Neural cell (in vitro differentiated cells): ENCODE measurements at regions not wholly inside any gene's neighbourhood (a gene's known extent, or its start where the extent isn't known, plus 50 kb on each side); places are given as distances from the start of the nearest gene placed in this dataset.

Experiments used
- H2AFZ ChIP-seq: fragments of 200-600, 300-800 bp; sonication (generic), shearing (Covaris generic); 2 replicates; pipeline ENCODE4 v1.6.0; 2014; ENCODE audit warnings: low read depth, mild to moderate bottlenecking, antibody characterized with exemption, low read length, moderate library complexity
- H3F3A ChIP-seq: fragments of 200-600 bp; shearing (Covaris generic); 2 replicates; pipeline ENCODE4 v1.6.1; 2016; ENCODE audit warnings: mild to moderate bottlenecking, moderate library complexity, mixed read lengths, antibody characterized with exemption, low read length; ENCODE audit not compliant: insufficient read depth, poor library complexity, severe bottlenecking
- H3K27ac ChIP-seq: fragments of 200-600, 300-800 bp; sonication (generic), shearing (Covaris generic); 2 replicates; pipeline ENCODE4 v1.5.1; 2014; ENCODE audit warnings: mild to moderate bottlenecking, low read length, moderate library complexity
- H3K27me3 ChIP-seq: fragments of 300-800, 200-600 bp; sonication (generic), shearing (Covaris generic); 2 replicates; pipeline ENCODE4 v1.6.0; 2014; ENCODE audit warnings: mild to moderate bottlenecking, low read depth, low read length, moderate library complexity; ENCODE audit not compliant: insufficient read depth
- H3K36me3 ChIP-seq: fragments of 300-800, 200-600 bp; sonication (generic), shearing (Covaris generic); 2 replicates; pipeline ENCODE4 v1.5.1; 2014; ENCODE audit warnings: mild to moderate bottlenecking, antibody characterized with exemption, low read length, moderate library complexity; ENCODE audit not compliant: insufficient read depth
- H3K4me2 ChIP-seq: fragments of 300-800, 200-600 bp; sonication (generic), shearing (Covaris generic); 2 replicates; pipeline ENCODE4 v1.6.0; 2014; ENCODE audit warnings: mild to moderate bottlenecking, low read length
- H3K4me3 ChIP-seq: fragments of 300-800, 200-600 bp; sonication (generic), shearing (Covaris generic); 2 replicates; pipeline ENCODE4 v1.5.1; 2014; ENCODE audit warnings: mild to moderate bottlenecking, low read length, moderate library complexity
- H3K79me2 ChIP-seq: fragments of 200-600 bp; shearing (Covaris generic); replicated peaks from 2 replicates; pipeline ENCODE4 v1.6.0; 2014; ENCODE audit warnings: mild to moderate bottlenecking, low read length, moderate library complexity; ENCODE audit not compliant: insufficient read depth
- H3K9ac ChIP-seq: fragments of 300-800, 200-600 bp; sonication (generic), shearing (Covaris generic); 2 replicates; pipeline ENCODE4 v1.6.1; 2016; ENCODE audit warnings: mild to moderate bottlenecking, low read length, mixed read lengths
- H3K9me2 ChIP-seq: fragments of 200-600 bp; shearing (Covaris generic); 2 replicates; pipeline ENCODE4 v1.6.1; 2016; ENCODE audit warnings: mild to moderate bottlenecking, low read length, mixed read lengths; ENCODE audit not compliant: insufficient read depth
- H3K9me3 ChIP-seq: fragments of 200-600, 300-800 bp; sonication (generic), shearing (Covaris generic); 2 replicates; pipeline ENCODE4 v1.6.1; 2016; ENCODE audit warnings: mild to moderate bottlenecking, mixed run types, low read length, moderate library complexity, mixed read lengths
- H4K20me1 ChIP-seq: fragments of 200-600 bp; shearing (Covaris generic); 2 replicates; pipeline ENCODE4 v1.6.1; 2016; ENCODE audit warnings: mild to moderate bottlenecking, mixed run types; ENCODE audit not compliant: insufficient read depth
- EP300 ChIP-seq: fragments of 450-650 bp; conservative IDR thresholded peaks from 2 replicates; pipeline ENCODE4 v1.6.1; 2014; ENCODE audit warnings: antibody characterized with exemption, mild to moderate bottlenecking, moderate library complexity; ENCODE audit not compliant: poor library complexity, severe bottlenecking
- EZH2 ChIP-seq: fragments of 200-600, 300-800 bp; shearing (Covaris generic), sonication (generic); IDR thresholded peaks from 2 replicates; pipeline ENCODE4 v1.6.1; 2014; ENCODE audit warnings: antibody characterized with exemption, low read length, borderline replicate concordance, mild to moderate bottlenecking; ENCODE audit not compliant: insufficient read depth, poor library complexity, severe bottlenecking
- MXI1 ChIP-seq: fragments of 450-650 bp; conservative IDR thresholded peaks from 2 replicates; pipeline ENCODE4 v1.6.1; 2014; ENCODE audit warnings: antibody characterized with exemption, mild to moderate bottlenecking; ENCODE audit not compliant: poor library complexity, severe bottlenecking
- POLR2AphosphoS5 ChIP-seq: IDR thresholded peaks from 2 replicates; pipeline ENCODE4 v1.6.1; 2012
- RAD21 ChIP-seq: fragments of 450-650 bp; conservative IDR thresholded peaks from 2 replicates; pipeline ENCODE4 v1.6.1; 2014; ENCODE audit warnings: antibody characterized with exemption, mild to moderate bottlenecking, moderate library complexity
- REST ChIP-seq: IDR thresholded peaks from 2 replicates; pipeline ENCODE4 v1.6.1; 2012; ENCODE audit warnings: borderline replicate concordance
- SMC3 ChIP-seq: fragments of 450-650 bp; conservative IDR thresholded peaks from 2 replicates; pipeline ENCODE4 v1.6.1; 2014; ENCODE audit warnings: antibody characterized with exemption, mild to moderate bottlenecking, moderate library complexity; ENCODE audit not compliant: poor library complexity
- TAF1 ChIP-seq: IDR thresholded peaks from 2 replicates; pipeline ENCODE4 v1.6.1; 2012; ENCODE audit warnings: low read depth
- TF ChIP-seq, protein P1 (sequence below): fragments of 450-650 bp; IDR thresholded peaks from 2 replicates; pipeline ENCODE4 v1.5.1; 2014; ENCODE audit warnings: antibody characterized with exemption, mild to moderate bottlenecking, moderate library complexity; ENCODE audit not compliant: poor library complexity, severe bottlenecking

DNA sequence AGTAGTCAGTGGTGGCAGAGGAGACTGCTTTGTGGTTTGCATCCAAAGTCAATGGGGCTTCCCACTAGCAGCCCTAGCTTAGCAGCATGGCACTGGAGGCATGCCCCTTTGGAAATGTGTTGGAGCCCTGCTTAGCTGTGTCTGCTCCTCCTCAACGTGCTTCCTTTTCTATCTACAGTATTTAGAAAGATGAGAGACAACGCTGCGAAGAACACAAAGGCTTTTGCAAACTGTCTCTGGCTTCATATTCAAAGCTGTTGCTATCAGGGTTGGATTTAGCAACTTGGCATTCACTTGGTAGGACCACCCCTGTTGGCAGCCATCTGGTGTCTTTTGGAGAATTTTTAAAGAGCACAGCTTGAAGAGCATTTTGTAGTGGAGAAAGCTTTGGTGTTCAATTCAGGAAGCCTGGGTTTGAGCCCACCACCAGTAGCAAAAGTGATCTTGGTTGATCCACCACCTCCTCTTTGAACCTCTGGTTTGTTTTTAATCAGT lies 82.1 kb upstream of the CCDC196 start:
- TF ChIP-seq SMC3: no peak
- TF ChIP-seq MXI1: no peak
- no peak for TF ChIP-seq EP300
- TF ChIP-seq EZH2: no peak
- no peak for TF ChIP-seq REST
- TF ChIP-seq RAD21: no peak
- TF ChIP-seq, protein P1, sequence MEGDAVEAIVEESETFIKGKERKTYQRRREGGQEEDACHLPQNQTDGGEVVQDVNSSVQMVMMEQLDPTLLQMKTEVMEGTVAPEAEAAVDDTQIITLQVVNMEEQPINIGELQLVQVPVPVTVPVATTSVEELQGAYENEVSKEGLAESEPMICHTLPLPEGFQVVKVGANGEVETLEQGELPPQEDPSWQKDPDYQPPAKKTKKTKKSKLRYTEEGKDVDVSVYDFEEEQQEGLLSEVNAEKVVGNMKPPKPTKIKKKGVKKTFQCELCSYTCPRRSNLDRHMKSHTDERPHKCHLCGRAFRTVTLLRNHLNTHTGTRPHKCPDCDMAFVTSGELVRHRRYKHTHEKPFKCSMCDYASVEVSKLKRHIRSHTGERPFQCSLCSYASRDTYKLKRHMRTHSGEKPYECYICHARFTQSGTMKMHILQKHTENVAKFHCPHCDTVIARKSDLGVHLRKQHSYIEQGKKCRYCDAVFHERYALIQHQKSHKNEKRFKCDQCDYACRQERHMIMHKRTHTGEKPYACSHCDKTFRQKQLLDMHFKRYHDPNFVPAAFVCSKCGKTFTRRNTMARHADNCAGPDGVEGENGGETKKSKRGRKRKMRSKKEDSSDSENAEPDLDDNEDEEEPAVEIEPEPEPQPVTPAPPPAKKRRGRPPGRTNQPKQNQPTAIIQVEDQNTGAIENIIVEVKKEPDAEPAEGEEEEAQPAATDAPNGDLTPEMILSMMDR: no peak
- no peak for TF ChIP-seq TAF1
- TF ChIP-seq POLR2AphosphoS5: no peak
- H3K9me3 ChIP-seq: no peaks in the 10 kb centered on the region

DNA sequence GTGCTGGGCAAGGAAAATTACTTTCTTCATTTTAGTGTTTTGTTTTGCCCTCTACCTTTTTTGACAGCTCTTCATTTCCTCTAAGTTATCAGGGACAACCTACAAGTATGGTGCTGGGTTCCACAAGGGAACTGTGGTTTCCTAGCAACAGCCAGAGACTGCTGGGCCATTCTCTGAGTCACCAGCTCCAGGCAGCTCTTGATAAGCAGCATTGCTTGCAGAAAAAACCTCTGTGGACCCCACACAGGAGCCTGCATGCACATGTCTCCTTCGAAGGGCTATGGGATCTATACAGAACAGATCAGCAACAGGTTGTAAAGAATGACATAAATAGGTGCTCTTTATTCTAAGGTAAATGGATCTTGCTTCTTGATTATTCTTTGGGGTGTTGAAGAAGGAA lies 81.0 kb upstream of the CCDC196 start:
- Histone ChIP-seq H3K36me3 (no peaks in the 10 kb centered on the region), H3F3A (no peaks in the 10 kb centered on the region), H2AFZ (no peak overlapping the region), H3K9ac (no peak overlapping the region), H3K4me2 (peak overlapping the region; percentile 49), H3K9me2 (no peaks in the 10 kb centered on the region), H3K4me3 (peak overlapping the region; percentile 17), H3K79me2 (no peaks in the 10 kb centered on the region), H3K27ac (no peak overlapping the region), H4K20me1 (no peaks in the 10 kb centered on the region), H3K9me3 (no peaks in the 10 kb centered on the region), H3K27me3 (no peaks in the 10 kb centered on the region)
- TF ChIP-seq MXI1 (no peak), RAD21 (no peak), TAF1 (no peak), SMC3 (no peak), REST (no peak), POLR2AphosphoS5 (no peak), EZH2 (no peak), EP300 (no peak)
- TF ChIP-seq, protein P1: no peak

More for the DNA sequence above, 82.1 kb upstream of the CCDC196 start:
- Histone ChIP-seq H3K9me2 (no peaks in the 10 kb centered on the region), H3K9ac (no peak overlapping the region), H3K4me3 (no peak overlapping the region), H3K27me3 (no peaks in the 10 kb centered on the region), H4K20me1 (no peaks in the 10 kb centered on the region), H3K36me3 (no peaks in the 10 kb centered on the region), H3K4me2 (no peak overlapping the region), H3K27ac (no peak overlapping the region), H3K79me2 (no peaks in the 10 kb centered on the region), H2AFZ (no peak overlapping the region), H3F3A (no peaks in the 10 kb centered on the region)
